ENCODE measurements at regions not wholly inside any gene's neighbourhood (a gene's known extent, or its start where the extent isn't known, plus 50 kb on each side); places are given as distances from the start of the nearest gene placed in this dataset.

DNA sequence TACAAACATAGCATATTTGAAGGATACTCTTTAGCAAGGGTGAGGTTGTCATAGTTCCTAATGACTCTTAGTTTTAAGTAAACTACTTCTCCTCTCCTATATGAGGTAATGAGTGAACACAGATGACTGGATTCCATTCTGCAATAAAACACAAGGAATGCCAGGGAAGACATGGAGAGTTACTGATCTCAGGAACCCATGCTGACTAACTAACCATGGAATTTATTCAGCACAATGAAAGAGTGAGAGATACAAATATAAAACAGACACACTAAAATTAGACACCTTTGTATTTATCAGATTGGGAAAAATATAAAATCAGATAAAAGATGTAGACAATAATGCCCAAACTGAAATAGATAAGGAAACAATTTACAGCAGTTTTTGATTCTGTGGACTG, 1525.9 kb upstream of the SLC10A2 start:
- H3K36me3 ChIP-seq (ENCODE audit: insufficient read depth, low read length): no peaks in the 10 kb centered on the region
- intact Hi-C loops (cut with micrococcal nuclease; ENCODE audit: unreplicated experiment): no loop called here
- H3K27ac ChIP-seq (ENCODE audit: low read depth, low read length, poor library complexity, severe bottlenecking): no peak overlapping the region
- no peaks in the 10 kb centered on the region for H3K9me3 ChIP-seq (ENCODE audit: low read length)
- no peaks in the 10 kb centered on the region for H3K4me1 ChIP-seq (ENCODE audit: insufficient read depth, low read length, poor library complexity, severe bottlenecking)
- no peak overlapping the region for H3K4me2 ChIP-seq (ENCODE audit: low read length)
- TF ChIP-seq, protein P1, sequence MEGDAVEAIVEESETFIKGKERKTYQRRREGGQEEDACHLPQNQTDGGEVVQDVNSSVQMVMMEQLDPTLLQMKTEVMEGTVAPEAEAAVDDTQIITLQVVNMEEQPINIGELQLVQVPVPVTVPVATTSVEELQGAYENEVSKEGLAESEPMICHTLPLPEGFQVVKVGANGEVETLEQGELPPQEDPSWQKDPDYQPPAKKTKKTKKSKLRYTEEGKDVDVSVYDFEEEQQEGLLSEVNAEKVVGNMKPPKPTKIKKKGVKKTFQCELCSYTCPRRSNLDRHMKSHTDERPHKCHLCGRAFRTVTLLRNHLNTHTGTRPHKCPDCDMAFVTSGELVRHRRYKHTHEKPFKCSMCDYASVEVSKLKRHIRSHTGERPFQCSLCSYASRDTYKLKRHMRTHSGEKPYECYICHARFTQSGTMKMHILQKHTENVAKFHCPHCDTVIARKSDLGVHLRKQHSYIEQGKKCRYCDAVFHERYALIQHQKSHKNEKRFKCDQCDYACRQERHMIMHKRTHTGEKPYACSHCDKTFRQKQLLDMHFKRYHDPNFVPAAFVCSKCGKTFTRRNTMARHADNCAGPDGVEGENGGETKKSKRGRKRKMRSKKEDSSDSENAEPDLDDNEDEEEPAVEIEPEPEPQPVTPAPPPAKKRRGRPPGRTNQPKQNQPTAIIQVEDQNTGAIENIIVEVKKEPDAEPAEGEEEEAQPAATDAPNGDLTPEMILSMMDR (conservative IDR thresholded peaks at IDR 0.05; ENCODE audit: low read length): no peak
- no peak for TF ChIP-seq EZH2phosphoT487 (IDR thresholded peaks at IDR 0.05; ENCODE audit: borderline replicate concordance, low read depth, low read length)
- POLR2A ChIA-PET: no interaction called here
- H4K20me1 ChIP-seq (ENCODE audit: insufficient read depth, low read length): no peaks in the 10 kb centered on the region
- no peak overlapping the region for H2AFZ ChIP-seq (ENCODE audit: low read length)
- H3K9me2 ChIP-seq (ENCODE audit: insufficient read depth, low read length): no peaks in the 10 kb centered on the region
- H3K79me2 ChIP-seq (ENCODE audit: insufficient read depth, low read depth, low read length): no peaks in the 10 kb centered on the region
- no peak overlapping the region for H3K4me3 ChIP-seq (ENCODE audit: low read depth, low read length, poor library complexity, severe bottlenecking)
- no TSS peak for BruUV-seq (replicated peaks)
- CTCF ChIA-PET (ENCODE audit: unreplicated experiment): no interaction called here
- DNase-seq (ENCODE audit: low spot score): no peak

DNA sequence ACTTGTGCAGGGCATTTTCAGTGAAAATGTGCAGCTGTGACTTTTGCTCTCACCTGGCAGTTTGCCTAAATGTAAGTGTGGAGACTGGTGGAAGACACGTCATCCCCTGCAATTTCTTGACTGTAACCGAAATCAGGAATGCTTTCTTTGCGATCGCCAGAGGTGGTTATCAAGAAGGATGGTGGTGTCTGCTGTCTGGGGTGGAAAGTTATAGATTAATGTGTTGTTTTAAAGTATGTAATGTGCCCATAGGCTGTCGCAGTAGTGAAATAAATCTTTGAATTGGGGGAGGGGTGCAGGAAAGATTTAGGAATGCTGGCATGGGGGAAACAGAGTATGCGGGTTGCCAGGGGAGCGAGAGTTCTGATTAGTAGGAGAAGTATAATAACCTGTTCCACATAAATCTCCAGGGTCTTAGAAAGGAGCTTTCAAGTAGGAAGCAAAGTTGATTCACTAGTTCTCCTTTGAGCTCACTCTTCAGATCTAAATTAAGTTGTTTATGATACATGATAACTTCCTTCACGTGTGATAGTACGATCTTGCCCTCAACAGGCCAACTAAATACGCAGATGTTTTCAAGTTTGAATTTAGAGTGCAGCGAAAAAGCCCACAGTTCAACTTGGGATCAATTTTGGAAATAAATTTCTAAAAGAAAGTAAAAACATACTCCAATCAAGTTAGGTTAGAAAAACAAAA, 1520.0 kb upstream of the SLC10A2 start:
- Histone ChIP-seq H4K20me1 (ENCODE audit: insufficient read depth, low read length) (no peaks in the 10 kb centered on the region), H3K27ac (ENCODE audit: low read depth, low read length, poor library complexity, severe bottlenecking) (no peak overlapping the region), H3K79me2 (ENCODE audit: insufficient read depth, low read depth, low read length) (no peaks in the 10 kb centered on the region), H3K4me3 (ENCODE audit: low read depth, low read length, poor library complexity, severe bottlenecking) (no peak overlapping the region), H3K4me2 (ENCODE audit: low read length) (no peak overlapping the region), H3K9me3 (ENCODE audit: low read length) (no peaks in the 10 kb centered on the region), H2AFZ (ENCODE audit: low read length) (no peak overlapping the region), H3K36me3 (ENCODE audit: insufficient read depth, low read length) (no peaks in the 10 kb centered on the region), H3K4me1 (ENCODE audit: insufficient read depth, low read length, poor library complexity, severe bottlenecking) (no peaks in the 10 kb centered on the region), H3K9me2 (ENCODE audit: insufficient read depth, low read length) (no peaks in the 10 kb centered on the region)
- BruUV-seq (replicated peaks): no TSS peak
- DNase-seq (ENCODE audit: low spot score): no peak
- intact Hi-C loops (cut with micrococcal nuclease; ENCODE audit: unreplicated experiment): no loop called here
- ChIA-PET CTCF (ENCODE audit: unreplicated experiment) (no interaction called here), POLR2A (no interaction called here)
- no peak for TF ChIP-seq EZH2phosphoT487 (IDR thresholded peaks at IDR 0.05; ENCODE audit: borderline replicate concordance, low read depth, low read length)
- TF ChIP-seq, protein P1 (conservative IDR thresholded peaks at IDR 0.05; ENCODE audit: low read length): no peak

DNA sequence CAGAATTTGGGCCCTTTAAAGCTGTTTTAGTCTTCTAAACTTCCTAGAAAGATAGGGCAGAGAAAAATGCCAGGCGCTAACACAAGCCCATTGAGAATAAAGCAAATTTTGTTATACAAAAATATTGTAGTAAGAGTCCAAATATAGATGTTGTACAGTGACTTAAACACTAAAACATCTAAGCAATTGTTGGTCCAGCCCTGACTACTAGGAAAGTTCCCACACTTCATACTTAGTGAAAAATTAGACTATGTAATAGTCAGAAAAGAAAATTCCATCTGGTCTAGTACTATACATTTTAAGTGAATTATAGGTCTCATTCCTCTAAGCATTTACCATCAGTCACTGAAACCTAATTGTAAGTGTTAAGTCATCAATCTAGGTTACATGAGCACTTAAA, 1518.3 kb upstream of the SLC10A2 start:
- DNase-seq (ENCODE audit: low spot score): no peak
- no peaks in the 10 kb centered on the region for H3K4me1 ChIP-seq (ENCODE audit: insufficient read depth, low read length, poor library complexity, severe bottlenecking)
- ChIA-PET POLR2A (no interaction called here), CTCF (ENCODE audit: unreplicated experiment) (no interaction called here)
- H4K20me1 ChIP-seq (ENCODE audit: insufficient read depth, low read length): no peaks in the 10 kb centered on the region
- no peaks in the 10 kb centered on the region for H3K9me2 ChIP-seq (ENCODE audit: insufficient read depth, low read length)
- H3K4me2 ChIP-seq (ENCODE audit: low read length): no peak overlapping the region
- H2AFZ ChIP-seq (ENCODE audit: low read length): no peak overlapping the region
- TF ChIP-seq, protein P1 (conservative IDR thresholded peaks at IDR 0.05; ENCODE audit: low read length): no peak
- intact Hi-C loops (cut with micrococcal nuclease; ENCODE audit: unreplicated experiment): no loop called here
- no peak overlapping the region for H3K27ac ChIP-seq (ENCODE audit: low read depth, low read length, poor library complexity, severe bottlenecking)
- H3K4me3 ChIP-seq (ENCODE audit: low read depth, low read length, poor library complexity, severe bottlenecking): no peak overlapping the region
- H3K9me3 ChIP-seq (ENCODE audit: low read length): no peaks in the 10 kb centered on the region
- BruUV-seq (replicated peaks): no TSS peak
- no peaks in the 10 kb centered on the region for H3K36me3 ChIP-seq (ENCODE audit: insufficient read depth, low read length)
- no peaks in the 10 kb centered on the region for H3K79me2 ChIP-seq (ENCODE audit: insufficient read depth, low read depth, low read length)

Measured in OCI-LY7 (cell line).